ENCODE measurements at regions not wholly inside any gene's neighbourhood (a gene's known extent, or its start where the extent isn't known, plus 50 kb on each side); places are given as distances from the start of the nearest gene placed in this dataset.

DNA sequence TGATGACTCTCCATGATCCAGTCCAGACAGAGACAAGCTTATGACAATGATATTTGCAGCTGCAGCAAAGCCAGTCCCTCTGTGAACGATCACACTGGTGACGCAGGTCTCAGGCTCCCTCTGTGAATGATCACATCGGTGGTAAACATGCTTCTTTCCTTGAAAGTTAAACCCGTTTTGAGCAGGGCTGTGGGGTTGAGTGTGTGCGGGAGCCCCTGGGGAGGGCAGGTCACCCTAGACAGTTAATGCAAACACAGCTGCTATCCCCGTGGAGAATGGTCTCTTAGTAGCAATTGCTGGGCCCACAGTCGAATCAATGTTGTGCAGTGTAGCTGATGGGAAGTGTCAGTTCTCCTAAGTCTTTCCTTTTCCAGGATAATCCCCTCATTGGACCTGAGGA, 71.0 kb upstream of the KIRREL3 start:
- DNase-seq = no peak
- Histone ChIP-seq H3K9me3 (no peaks in the 10 kb centered on the region), H3K36me3 (no peaks in the 10 kb centered on the region), H3K27me3 (peaks cover 4% of the 10 kb centered on the region; the same call in 1 of the 2 replicates), H3K4me3 (no peak overlapping the region)

DNA sequence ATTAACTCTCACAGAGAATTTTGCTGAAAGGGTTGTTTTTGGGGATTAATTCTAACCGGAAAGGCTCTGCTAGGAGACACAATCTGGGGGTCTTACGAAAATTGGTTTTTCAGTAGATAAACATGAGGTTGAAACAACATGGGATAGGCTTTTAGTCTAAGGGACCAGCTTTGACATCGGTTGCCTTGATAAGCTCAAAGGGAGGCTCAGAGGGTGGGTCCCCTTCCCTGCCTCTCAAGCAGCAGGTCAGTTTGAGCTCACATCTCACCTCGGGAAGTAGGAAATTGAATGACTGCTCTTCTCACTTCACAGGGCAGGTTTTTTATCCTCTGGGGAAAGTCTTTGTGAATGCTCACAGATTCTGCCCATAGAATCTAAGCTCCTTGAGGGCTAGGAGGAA, 70.2 kb upstream of the KIRREL3 start:
- no peaks in the 10 kb centered on the region for H3K36me3 ChIP-seq
- H3K9me3 ChIP-seq = no peaks in the 10 kb centered on the region
- peaks cover 4% of the 10 kb centered on the region; the same call in 1 of the 2 replicates for H3K27me3 ChIP-seq
- no peak overlapping the region for H3K4me3 ChIP-seq
- no peak for DNase-seq

DNA sequence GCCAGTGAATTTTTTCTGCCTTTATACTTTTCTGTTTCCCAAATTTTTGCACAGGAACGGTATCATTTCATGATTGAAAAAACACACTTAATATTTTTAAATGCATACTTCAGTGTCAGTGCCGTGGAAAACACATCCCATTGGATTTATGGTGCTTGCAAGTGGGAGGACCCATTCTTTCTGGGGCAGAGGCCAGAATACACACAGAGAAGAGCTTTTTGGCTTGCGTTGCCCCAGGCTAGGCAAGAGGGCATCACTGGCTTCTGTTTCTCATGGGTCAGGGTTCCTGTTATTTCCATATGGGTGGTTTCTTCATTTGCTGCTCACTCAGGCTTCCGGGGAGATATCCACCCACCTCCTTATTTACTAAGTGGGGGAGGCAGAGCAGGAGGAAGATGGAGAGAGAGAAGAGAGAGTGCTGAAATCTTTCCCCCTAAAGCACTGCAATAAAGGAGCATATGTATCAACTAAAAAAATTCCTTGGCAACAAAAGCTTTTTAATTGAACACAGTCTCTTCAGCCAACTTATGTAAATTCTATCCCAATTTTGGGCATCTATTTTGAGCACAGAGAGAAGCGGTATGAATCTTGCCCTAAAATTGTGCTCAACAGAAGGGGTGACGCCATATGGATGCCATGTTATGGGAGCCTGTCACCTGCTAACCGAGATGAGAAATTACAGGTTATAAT, 66.0 kb upstream of the KIRREL3 start:
- peak; percentile 45 for DNase-seq
- Histone ChIP-seq H3K27me3 (peaks cover 4% of the 10 kb centered on the region; the same call in 1 of the 2 replicates), H3K4me3 (no peak overlapping the region), H3K9me3 (no peaks in the 10 kb centered on the region), H3K36me3 (no peaks in the 10 kb centered on the region)

- no peaks in the 10 kb centered on the region for H3K27me3 ChIP-seq
- no peak overlapping the region for H3K4me3 ChIP-seq
- no peaks in the 10 kb centered on the region for H3K9me3 ChIP-seq
- H3K36me3 ChIP-seq = no peaks in the 10 kb centered on the region
- peak; percentile 52 for DNase-seq
These were observed 62.7 kb upstream of the KIRREL3 start for GRCh38 chr11:127063241-127063640.

- Histone ChIP-seq H3K27me3 (no peaks in the 10 kb centered on the region), H3K36me3 (no peaks in the 10 kb centered on the region), H3K9me3 (no peaks in the 10 kb centered on the region), H3K4me3 (no peak overlapping the region)
- DNase-seq = no peak
These were observed 61.4 kb upstream of the KIRREL3 start for GRCh38 chr11:127061947-127062346.

DNA sequence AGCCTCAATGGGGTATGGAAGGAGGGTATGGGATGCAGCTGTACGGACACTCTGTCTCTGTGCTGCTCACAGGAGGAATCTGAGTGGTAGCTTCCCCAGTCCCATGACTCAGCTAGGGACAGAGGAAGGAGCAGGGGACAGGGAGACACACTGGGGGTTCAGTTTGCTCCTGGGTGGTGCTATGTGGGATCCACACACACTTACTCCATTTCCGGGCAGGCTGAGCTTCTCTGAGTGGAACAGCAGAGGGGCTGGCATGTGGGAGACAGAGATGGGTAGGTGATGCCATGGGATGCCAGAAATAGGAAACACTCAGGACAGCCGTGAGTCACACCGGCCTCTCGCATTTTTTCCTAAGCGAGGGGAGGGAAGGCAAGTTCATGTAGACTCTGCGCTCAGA, 59.2 kb upstream of the KIRREL3 start:
- Histone ChIP-seq H3K4me3 (no peak overlapping the region), H3K9me3 (no peaks in the 10 kb centered on the region), H3K36me3 (no peaks in the 10 kb centered on the region), H3K27me3 (no peaks in the 10 kb centered on the region)
- peak; percentile 32 for DNase-seq

DNA sequence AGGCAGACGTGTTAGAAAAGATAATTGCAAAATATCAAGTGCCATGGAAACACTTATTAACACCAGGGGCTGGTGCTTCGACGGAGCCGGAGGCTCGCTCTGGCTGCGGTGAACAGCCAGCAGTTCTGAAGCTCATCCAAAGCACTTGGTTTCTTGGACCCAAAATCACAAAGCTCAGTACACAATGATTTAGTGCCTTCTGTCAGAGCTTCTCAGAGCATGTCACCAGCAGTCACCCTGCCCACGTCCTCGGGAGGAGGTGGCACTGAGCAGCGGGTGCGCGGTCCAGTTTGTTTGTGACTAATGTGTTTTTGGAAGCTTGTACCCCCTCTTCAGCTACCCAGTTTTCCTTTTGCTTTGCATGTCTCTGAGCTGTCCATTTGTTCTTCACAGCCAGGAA, 58.7 kb upstream of the KIRREL3 start:
- Histone ChIP-seq H3K36me3 (no peaks in the 10 kb centered on the region), H3K9me3 (no peaks in the 10 kb centered on the region), H3K4me3 (no peak overlapping the region), H3K27me3 (no peaks in the 10 kb centered on the region)
- no peak for DNase-seq

GRCh38 chr11:127058524-127058923, 58.0 kb upstream of the KIRREL3 start:
- Histone ChIP-seq H3K36me3 (no peaks in the 10 kb centered on the region), H3K9me3 (no peaks in the 10 kb centered on the region), H3K4me3 (no peak overlapping the region), H3K27me3 (no peaks in the 10 kb centered on the region)
- no peak for DNase-seq

DNA sequence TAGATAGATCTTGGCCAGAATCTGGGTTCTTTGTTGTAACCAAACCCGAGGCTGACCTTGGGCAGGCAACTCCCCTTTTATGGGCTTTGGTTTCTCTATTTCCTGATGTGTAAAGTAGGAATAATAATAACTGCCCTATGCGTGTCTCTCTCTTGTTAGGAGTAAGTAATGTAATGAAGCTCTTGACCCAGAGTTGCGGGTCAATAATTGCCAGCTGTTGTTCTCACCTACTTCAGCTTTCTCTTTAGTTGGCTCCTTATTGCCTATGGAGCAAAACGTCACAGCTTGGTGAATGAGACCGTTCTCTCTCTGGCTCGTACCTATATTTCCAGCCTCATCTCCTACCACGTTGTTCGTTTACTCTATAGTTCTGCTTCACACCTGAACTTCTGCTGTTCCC, 56.6 kb upstream of the KIRREL3 start:
- Histone ChIP-seq H3K9me3 (no peaks in the 10 kb centered on the region), H3K36me3 (no peaks in the 10 kb centered on the region), H3K27me3 (no peaks in the 10 kb centered on the region), H3K4me3 (no peak overlapping the region)
- no peak for DNase-seq

DNA sequence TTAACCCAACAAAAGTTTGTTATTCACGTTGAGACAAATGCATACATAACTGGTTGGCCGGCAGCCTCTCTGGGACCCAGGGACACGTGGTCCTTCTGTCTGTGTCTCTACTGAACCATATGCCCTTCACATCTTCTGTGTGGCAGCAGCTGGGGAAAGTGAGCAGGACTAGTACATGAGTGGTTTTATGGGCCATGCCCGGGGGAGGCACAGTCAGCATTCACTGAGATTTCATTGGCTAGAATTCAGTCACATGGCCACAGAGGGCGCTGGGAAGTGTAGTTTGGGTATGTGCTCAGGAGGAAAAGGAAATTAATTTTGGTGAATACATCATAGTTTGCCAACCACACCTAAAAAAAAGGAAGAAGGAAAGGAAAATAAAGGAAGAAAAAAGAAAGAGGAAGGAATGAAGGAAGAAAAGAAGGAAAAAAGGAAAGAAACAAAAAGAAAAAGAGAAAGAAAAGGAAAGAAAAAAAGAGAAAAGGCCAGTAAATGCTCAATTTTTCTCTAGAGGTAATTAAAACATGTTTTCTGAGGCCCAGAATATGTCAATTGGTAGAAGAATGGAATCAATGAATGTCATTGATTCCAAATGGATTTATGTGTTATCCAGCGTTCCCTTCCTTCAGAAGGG, 55.9 kb upstream of the KIRREL3 start:
- peak; percentile 12 for DNase-seq
- Histone ChIP-seq H3K4me3 (no peak overlapping the region), H3K27me3 (no peaks in the 10 kb centered on the region), H3K36me3 (no peaks in the 10 kb centered on the region), H3K9me3 (no peaks in the 10 kb centered on the region)

DNA sequence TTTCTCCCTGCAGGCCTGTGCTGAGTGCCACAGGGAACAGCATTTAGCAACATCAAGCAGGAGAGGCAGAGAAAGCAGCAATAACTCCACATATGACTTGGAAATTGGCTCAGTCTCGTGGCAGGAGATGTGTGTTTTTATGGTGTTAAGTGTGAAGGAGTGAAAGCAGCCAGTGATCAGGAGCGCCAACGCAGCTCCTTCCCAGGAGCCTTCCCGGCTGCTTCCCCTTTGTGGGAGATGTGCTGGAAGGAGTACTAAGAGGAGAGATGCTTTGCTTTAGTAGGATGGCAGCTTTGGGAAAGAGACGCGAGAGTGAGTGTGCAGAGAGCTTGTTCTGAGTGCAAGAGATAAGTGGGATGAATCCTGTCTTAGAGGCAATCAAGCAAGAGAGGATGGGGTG, 54.7 kb upstream of the KIRREL3 start:
- Histone ChIP-seq H3K27me3 (no peaks in the 10 kb centered on the region), H3K9me3 (no peaks in the 10 kb centered on the region), H3K36me3 (no peaks in the 10 kb centered on the region), H3K4me3 (no peak overlapping the region)
- no peak for DNase-seq

GRCh38 chr11:127054153-127054552, 53.6 kb upstream of the KIRREL3 start:
- Histone ChIP-seq H3K36me3 (no peaks in the 10 kb centered on the region), H3K9me3 (no peaks in the 10 kb centered on the region), H3K27me3 (no peaks in the 10 kb centered on the region), H3K4me3 (no peak overlapping the region)
- DNase-seq = no peak

GRCh38 chr11:127052404-127052803, 51.8 kb upstream of the KIRREL3 start:
- Histone ChIP-seq H3K4me3 (no peak overlapping the region), H3K27me3 (no peaks in the 10 kb centered on the region), H3K36me3 (no peaks in the 10 kb centered on the region), H3K9me3 (no peaks in the 10 kb centered on the region)
- DNase-seq = no peak

Measured in MG63 (cell line).